GM23338 (cell line): ENCODE measurements at regions not wholly inside any gene's neighbourhood (a gene's known extent, or its start where the extent isn't known, plus 50 kb on each side); places are given as distances from the start of the nearest gene placed in this dataset.
"Not testable (repeated sequence)": the region's sequence is repeated elsewhere in the genome, so short reads cannot be mapped to it uniquely, and the experiment has no call there.

Experiments used
- ATAC-seq: fragments of 200-7000 bp; cut with Tn5 transposase; 3 replicates; pipeline ENCODE4 v1.9.1; 2020
- DNase-seq: peaks from one replicate; pipeline ENCODE4 v3.0.0-alpha.2; 2015; ENCODE audit warnings: low spot score
- H2AFZ ChIP-seq: fragments of 200-600 bp; sonication (generic); 2 replicates; pipeline ENCODE4 v1.8.0; 2016; ENCODE audit warnings: antibody characterized with exemption, mild to moderate bottlenecking, moderate library complexity
- H3F3A ChIP-seq: fragments of 200-600 bp; sonication (generic); replicated peaks from 2 replicates; pipeline ENCODE4 v1.8.0; 2017; ENCODE audit warnings: antibody characterized with exemption, mixed run types, low read depth
- H3K27ac ChIP-seq: fragments of 200-600 bp; sonication (generic); 2 replicates; pipeline ENCODE4 v1.6.1; 2016; ENCODE audit warnings: low read depth
- H3K27me3 ChIP-seq: fragments of 200-600 bp; sonication (generic); 2 replicates; pipeline ENCODE4 v1.8.0; 2016; ENCODE audit warnings: mild to moderate bottlenecking, mixed run types, moderate library complexity; ENCODE audit not compliant: insufficient read depth
- H3K36me3 ChIP-seq: fragments of 200-600 bp; sonication (generic); 2 replicates; pipeline ENCODE4 v1.8.0; 2016; ENCODE audit warnings: mild to moderate bottlenecking; ENCODE audit not compliant: insufficient read depth
- H3K4me1 ChIP-seq: fragments of 200-600 bp; sonication (generic); 2 replicates; pipeline ENCODE4 v1.8.0; 2016; ENCODE audit warnings: mild to moderate bottlenecking, moderate library complexity; ENCODE audit not compliant: insufficient read depth
- H3K4me2 ChIP-seq: fragments of 200-600 bp; sonication (generic); 2 replicates; pipeline ENCODE4 v1.7.1; 2017; ENCODE audit warnings: mixed run types
- H3K4me3 ChIP-seq: fragments of 200-600 bp; sonication (generic); 2 replicates; pipeline ENCODE4 v1.6.1; 2016; ENCODE audit warnings: mixed run types
- H3K79me2 ChIP-seq: fragments of 200-600 bp; sonication (generic); replicated peaks from 2 replicates; pipeline ENCODE4 v1.8.0; 2017; ENCODE audit warnings: mild to moderate bottlenecking; ENCODE audit not compliant: insufficient read depth
- H3K9me2 ChIP-seq: fragments of 200-600 bp; sonication (generic); 2 replicates; pipeline ENCODE4 v1.8.0; 2017; ENCODE audit not compliant: insufficient read depth
- H4K20me1 ChIP-seq: fragments of 200-600 bp; sonication (generic); replicated peaks from 2 replicates; pipeline ENCODE4 v1.8.0; 2017; ENCODE audit warnings: mild to moderate bottlenecking; ENCODE audit not compliant: insufficient read depth
- H3K27ac Mint-ChIP-seq: 2 replicates; pipeline ENCODE4 v1.8.0; 2020; ENCODE audit warnings: inconsistent platforms, mild to moderate bottlenecking, moderate library complexity, mixed read lengths
- H3K27me3 Mint-ChIP-seq: 3 replicates; pipeline ENCODE4 v1.8.0; 2022; ENCODE audit warnings: low read depth, mild to moderate bottlenecking, moderate library complexity, mixed read lengths, inconsistent platforms; ENCODE audit not compliant: insufficient read depth, poor library complexity
- H3K36me3 Mint-ChIP-seq: 3 replicates; pipeline ENCODE4 v1.8.0; 2021; ENCODE audit warnings: low read depth, mild to moderate bottlenecking, inconsistent platforms, moderate library complexity, mixed read lengths
- H3K4me1 Mint-ChIP-seq: 3 replicates; pipeline ENCODE4 v1.8.0; 2020; ENCODE audit warnings: mild to moderate bottlenecking, inconsistent platforms, mixed read lengths
- H3K4me3 Mint-ChIP-seq: 3 replicates; pipeline ENCODE4 v1.8.0; 2021; ENCODE audit warnings: moderate library complexity, mild to moderate bottlenecking, inconsistent platforms, mixed read lengths
- H3K9me3 Mint-ChIP-seq: 3 replicates; pipeline ENCODE4 v1.8.0; 2020; ENCODE audit warnings: moderate library complexity, mild to moderate bottlenecking, inconsistent platforms, mixed read lengths
- CREB1 ChIP-seq: fragments of 250-450 bp; sonication (Bioruptor Pico); IDR thresholded peaks from 2 replicates; pipeline ENCODE4 v1.5.0; 2020; ENCODE audit warnings: low read depth, mild to moderate bottlenecking, moderate library complexity
- CTCF ChIP-seq, 2 experiments: fragments of 200-600 bp in 1 of 2; sonication (generic) in 1 of 2; conservative IDR thresholded peaks; 2 replicates each; pipeline versions ENCODE4 v1.5.1 to v1.6.1; 2016 to 2017; ENCODE audit warnings: antibody characterized with exemption in 2 of 2, low read depth in 2 of 2, mild to moderate bottlenecking in 2 of 2, moderate library complexity in 1 of 2
- ETS1 ChIP-seq: IDR thresholded peaks from 2 replicates; pipeline ENCODE4 v1.6.1; 2016; ENCODE audit warnings: antibody characterized with exemption
- EZH2 ChIP-seq: fragments of 200-600 bp; sonication (generic); IDR thresholded peaks from one replicate; pipeline ENCODE4 v1.8.0; 2017; ENCODE audit warnings: antibody characterized with exemption, mild to moderate bottlenecking, low read depth; ENCODE audit not compliant: unreplicated experiment
- EZH2phosphoT487 ChIP-seq: fragments of 200-600 bp; sonication (generic); IDR thresholded peaks from one replicate; pipeline ENCODE4 v1.8.1; 2018; ENCODE audit warnings: antibody characterized with exemption; ENCODE audit not compliant: unreplicated experiment
- NANOG ChIP-seq: IDR thresholded peaks from 2 replicates; pipeline ENCODE4 v1.6.1; 2016; ENCODE audit warnings: antibody characterized with exemption, borderline replicate concordance
- ZNF114 ChIP-seq: fragments of 250-450 bp; sonication (Bioruptor Pico); IDR thresholded peaks from 2 replicates; pipeline ENCODE4 v1.5.0; 2020; ENCODE audit warnings: mild to moderate bottlenecking, moderate library complexity
- ZNF331 ChIP-seq: fragments of 250-450 bp; sonication (Bioruptor Pico); IDR thresholded peaks from 2 replicates; pipeline ENCODE4 v1.5.0; 2020; ENCODE audit warnings: low read depth, mild to moderate bottlenecking, moderate library complexity
- TF ChIP-seq, protein P1 (sequence below): fragments of 250-450 bp; sonication (Bioruptor Pico); IDR thresholded peaks from 2 replicates; pipeline ENCODE4 v1.5.0; 2020; ENCODE audit warnings: mild to moderate bottlenecking, moderate library complexity
- TF ChIP-seq, protein P2 (sequence below): IDR thresholded peaks from one replicate; pipeline ENCODE4 v1.6.1; 2018; ENCODE audit warnings: antibody characterized with exemption; ENCODE audit not compliant: unreplicated experiment

GRCh38 chr15:20380199-20380598, 161.4 kb downstream of the GOLGA6L6 start:
- H3K79me2 ChIP-seq, H3K4me3 Mint-ChIP-seq, H3K9me2 ChIP-seq, H3K4me2 ChIP-seq, DNase-seq, H3K27ac Mint-ChIP-seq, H3K27ac ChIP-seq, H3F3A ChIP-seq, H3K4me1 ChIP-seq, H3K36me3 Mint-ChIP-seq, H3K4me1 Mint-ChIP-seq, H2AFZ ChIP-seq, H3K4me3 ChIP-seq, H3K36me3 ChIP-seq, ATAC-seq, H3K27me3 ChIP-seq, H3K9me3 Mint-ChIP-seq, H4K20me1 ChIP-seq, H3K27me3 Mint-ChIP-seq: not testable (repeated sequence)

GRCh38 chr15:20376872-20377271, 164.7 kb downstream of the GOLGA6L6 start:
- H3K27ac ChIP-seq, result no peak overlapping the region
- H3K27me3 ChIP-seq, result no peaks in the 10 kb centered on the region; the same call in 1 of the 2 replicates
- no peaks in the 10 kb centered on the region for H3K79me2 ChIP-seq
- peaks cover 18% of the 10 kb centered on the region for H3K36me3 ChIP-seq
- no peaks in the 10 kb centered on the region; the same call in 2 of the 3 replicates for H3K9me3 Mint-ChIP-seq
- H3K27ac Mint-ChIP-seq, result no peak overlapping the region
- ATAC-seq, result no peak
- no peaks in the 10 kb centered on the region for H3F3A ChIP-seq
- H3K4me1 Mint-ChIP-seq, result no peaks in the 10 kb centered on the region
- no peak overlapping the region for H3K4me3 Mint-ChIP-seq
- no peak overlapping the region for H3K4me2 ChIP-seq
- H3K36me3 Mint-ChIP-seq, result no peaks in the 10 kb centered on the region
- no peaks in the 10 kb centered on the region for H4K20me1 ChIP-seq
- no peak overlapping the region for H3K4me3 ChIP-seq
- H3K27me3 Mint-ChIP-seq, result peaks cover 3% of the 10 kb centered on the region
- H2AFZ ChIP-seq, result no peak overlapping the region
- DNase-seq, result no peak
- H3K9me2 ChIP-seq, result no peaks in the 10 kb centered on the region
- no peaks in the 10 kb centered on the region for H3K4me1 ChIP-seq
- TF ChIP-seq ETS1, result no peak
- TF ChIP-seq EZH2, result no peak
- no peak for TF ChIP-seq EZH2phosphoT487
- no peak for TF ChIP-seq ZNF331
- TF ChIP-seq, protein P1, sequence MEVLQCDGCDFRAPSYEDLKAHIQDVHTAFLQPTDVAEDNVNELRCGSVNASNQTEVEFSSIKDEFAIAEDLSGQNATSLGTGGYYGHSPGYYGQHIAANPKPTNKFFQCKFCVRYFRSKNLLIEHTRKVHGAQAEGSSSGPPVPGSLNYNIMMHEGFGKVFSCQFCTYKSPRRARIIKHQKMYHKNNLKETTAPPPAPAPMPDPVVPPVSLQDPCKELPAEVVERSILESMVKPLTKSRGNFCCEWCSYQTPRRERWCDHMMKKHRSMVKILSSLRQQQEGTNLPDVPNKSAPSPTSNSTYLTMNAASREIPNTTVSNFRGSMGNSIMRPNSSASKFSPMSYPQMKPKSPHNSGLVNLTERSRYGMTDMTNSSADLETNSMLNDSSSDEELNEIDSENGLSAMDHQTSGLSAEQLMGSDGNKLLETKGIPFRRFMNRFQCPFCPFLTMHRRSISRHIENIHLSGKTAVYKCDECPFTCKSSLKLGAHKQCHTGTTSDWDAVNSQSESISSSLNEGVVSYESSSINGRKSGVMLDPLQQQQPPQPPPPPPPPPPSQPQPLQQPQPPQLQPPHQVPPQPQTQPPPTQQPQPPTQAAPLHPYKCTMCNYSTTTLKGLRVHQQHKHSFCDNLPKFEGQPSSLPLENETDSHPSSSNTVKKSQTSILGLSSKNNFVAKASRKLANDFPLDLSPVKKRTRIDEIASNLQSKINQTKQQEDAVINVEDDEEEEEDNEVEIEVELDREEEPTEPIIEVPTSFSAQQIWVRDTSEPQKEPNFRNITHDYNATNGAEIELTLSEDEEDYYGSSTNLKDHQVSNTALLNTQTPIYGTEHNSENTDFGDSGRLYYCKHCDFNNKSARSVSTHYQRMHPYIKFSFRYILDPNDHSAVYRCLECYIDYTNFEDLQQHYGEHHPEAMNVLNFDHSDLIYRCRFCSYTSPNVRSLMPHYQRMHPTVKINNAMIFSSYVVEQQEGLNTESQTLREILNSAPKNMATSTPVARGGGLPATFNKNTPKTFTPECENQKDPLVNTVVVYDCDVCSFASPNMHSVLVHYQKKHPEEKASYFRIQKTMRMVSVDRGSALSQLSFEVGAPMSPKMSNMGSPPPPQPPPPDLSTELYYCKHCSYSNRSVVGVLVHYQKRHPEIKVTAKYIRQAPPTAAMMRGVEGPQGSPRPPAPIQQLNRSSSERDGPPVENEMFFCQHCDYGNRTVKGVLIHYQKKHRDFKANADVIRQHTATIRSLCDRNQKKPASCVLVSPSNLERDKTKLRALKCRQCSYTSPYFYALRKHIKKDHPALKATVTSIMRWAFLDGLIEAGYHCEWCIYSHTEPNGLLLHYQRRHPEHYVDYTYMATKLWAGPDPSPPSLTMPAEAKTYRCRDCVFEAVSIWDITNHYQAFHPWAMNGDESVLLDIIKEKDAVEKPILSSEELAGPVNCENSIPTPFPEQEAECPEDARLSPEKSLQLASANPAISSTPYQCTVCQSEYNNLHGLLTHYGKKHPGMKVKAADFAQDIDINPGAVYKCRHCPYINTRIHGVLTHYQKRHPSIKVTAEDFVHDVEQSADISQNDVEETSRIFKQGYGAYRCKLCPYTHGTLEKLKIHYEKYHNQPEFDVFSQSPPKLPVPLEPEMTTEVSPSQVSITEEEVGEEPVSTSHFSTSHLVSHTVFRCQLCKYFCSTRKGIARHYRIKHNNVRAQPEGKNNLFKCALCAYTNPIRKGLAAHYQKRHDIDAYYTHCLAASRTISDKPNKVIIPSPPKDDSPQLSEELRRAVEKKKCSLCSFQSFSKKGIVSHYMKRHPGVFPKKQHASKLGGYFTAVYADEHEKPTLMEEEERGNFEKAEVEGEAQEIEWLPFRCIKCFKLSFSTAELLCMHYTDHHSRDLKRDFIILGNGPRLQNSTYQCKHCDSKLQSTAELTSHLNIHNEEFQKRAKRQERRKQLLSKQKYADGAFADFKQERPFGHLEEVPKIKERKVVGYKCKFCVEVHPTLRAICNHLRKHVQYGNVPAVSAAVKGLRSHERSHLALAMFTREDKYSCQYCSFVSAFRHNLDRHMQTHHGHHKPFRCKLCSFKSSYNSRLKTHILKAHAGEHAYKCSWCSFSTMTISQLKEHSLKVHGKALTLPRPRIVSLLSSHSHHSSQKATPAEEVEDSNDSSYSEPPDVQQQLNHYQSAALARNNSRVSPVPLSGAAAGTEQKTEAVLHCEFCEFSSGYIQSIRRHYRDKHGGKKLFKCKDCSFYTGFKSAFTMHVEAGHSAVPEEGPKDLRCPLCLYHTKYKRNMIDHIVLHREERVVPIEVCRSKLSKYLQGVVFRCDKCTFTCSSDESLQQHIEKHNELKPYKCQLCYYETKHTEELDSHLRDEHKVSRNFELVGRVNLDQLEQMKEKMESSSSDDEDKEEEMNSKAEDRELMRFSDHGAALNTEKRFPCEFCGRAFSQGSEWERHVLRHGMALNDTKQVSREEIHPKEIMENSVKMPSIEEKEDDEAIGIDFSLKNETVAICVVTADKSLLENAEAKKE (CRISPR knock-in tag), result no peak
- TF ChIP-seq, protein P2, sequence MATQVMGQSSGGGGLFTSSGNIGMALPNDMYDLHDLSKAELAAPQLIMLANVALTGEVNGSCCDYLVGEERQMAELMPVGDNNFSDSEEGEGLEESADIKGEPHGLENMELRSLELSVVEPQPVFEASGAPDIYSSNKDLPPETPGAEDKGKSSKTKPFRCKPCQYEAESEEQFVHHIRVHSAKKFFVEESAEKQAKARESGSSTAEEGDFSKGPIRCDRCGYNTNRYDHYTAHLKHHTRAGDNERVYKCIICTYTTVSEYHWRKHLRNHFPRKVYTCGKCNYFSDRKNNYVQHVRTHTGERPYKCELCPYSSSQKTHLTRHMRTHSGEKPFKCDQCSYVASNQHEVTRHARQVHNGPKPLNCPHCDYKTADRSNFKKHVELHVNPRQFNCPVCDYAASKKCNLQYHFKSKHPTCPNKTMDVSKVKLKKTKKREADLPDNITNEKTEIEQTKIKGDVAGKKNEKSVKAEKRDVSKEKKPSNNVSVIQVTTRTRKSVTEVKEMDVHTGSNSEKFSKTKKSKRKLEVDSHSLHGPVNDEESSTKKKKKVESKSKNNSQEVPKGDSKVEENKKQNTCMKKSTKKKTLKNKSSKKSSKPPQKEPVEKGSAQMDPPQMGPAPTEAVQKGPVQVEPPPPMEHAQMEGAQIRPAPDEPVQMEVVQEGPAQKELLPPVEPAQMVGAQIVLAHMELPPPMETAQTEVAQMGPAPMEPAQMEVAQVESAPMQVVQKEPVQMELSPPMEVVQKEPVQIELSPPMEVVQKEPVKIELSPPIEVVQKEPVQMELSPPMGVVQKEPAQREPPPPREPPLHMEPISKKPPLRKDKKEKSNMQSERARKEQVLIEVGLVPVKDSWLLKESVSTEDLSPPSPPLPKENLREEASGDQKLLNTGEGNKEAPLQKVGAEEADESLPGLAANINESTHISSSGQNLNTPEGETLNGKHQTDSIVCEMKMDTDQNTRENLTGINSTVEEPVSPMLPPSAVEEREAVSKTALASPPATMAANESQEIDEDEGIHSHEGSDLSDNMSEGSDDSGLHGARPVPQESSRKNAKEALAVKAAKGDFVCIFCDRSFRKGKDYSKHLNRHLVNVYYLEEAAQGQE, result no peak
- no peak for TF ChIP-seq NANOG
- no peak for TF ChIP-seq CTCF (conservative IDR thresholded peaks at IDR 0.05; ENCODE audit: low read depth in 2 of 2)
- TF ChIP-seq CREB1 (CRISPR knock-in tag), result no peak
- no peak for TF ChIP-seq ZNF114 (CRISPR knock-in tag)
